8988T (cell line): ENCODE measurements at regions not wholly inside any gene's neighbourhood (a gene's known extent, or its start where the extent isn't known, plus 50 kb on each side); places are given as distances from the start of the nearest gene placed in this dataset.
"Not testable (repeated sequence)": the region's sequence is repeated elsewhere in the genome, so short reads cannot be mapped to it uniquely, and the experiment has no call there.

Experiments
- DNase-seq: peaks from one replicate; pipeline ENCODE4 v3.0.0; 2011

- DNase-seq, result no peak
Measured at GRCh38 chr12:61531195-61531594, 729.0 kb upstream of the USP15 start.

- no peak for DNase-seq
Measured at GRCh38 chr12:61536117-61536516, 724.1 kb upstream of the USP15 start.

- DNase-seq, result no peak
Measured at GRCh38 chr12:61536525-61536924, 723.7 kb upstream of the USP15 start.

GRCh38 chr12:61538951-61539350 is 721.3 kb upstream of the USP15 start:
- DNase-seq, result no peak

GRCh38 chr12:61542551-61542950 is 717.7 kb upstream of the USP15 start:
- DNase-seq, result no peak

- no peak for DNase-seq
Measured at GRCh38 chr12:61546296-61546695, 713.9 kb upstream of the USP15 start.

GRCh38 chr12:61553091-61553490 is 707.1 kb upstream of the USP15 start:
- DNase-seq, result no peak

- no peak for DNase-seq
Measured at GRCh38 chr12:61554268-61555008, 705.8 kb upstream of the USP15 start.

- no peak for DNase-seq
Measured at GRCh38 chr12:61563665-61564450, 696.3 kb upstream of the USP15 start.

- no peak for DNase-seq
Measured at GRCh38 chr12:61564466-61564865, 695.7 kb upstream of the USP15 start.

- no peak for DNase-seq
Measured at GRCh38 chr12:61566183-61566582, 694.0 kb upstream of the USP15 start.

- no peak for DNase-seq
Measured at GRCh38 chr12:61574339-61574738, 685.9 kb upstream of the USP15 start.

- no peak for DNase-seq
Measured at GRCh38 chr12:61584943-61585342, 675.3 kb upstream of the USP15 start.

GRCh38 chr12:61590864-61591263 is 669.3 kb upstream of the USP15 start:
- DNase-seq, result not testable (repeated sequence)

GRCh38 chr12:61610143-61610542 is 650.1 kb upstream of the USP15 start:
- no peak for DNase-seq

GRCh38 chr12:61629702-61630101 is 630.5 kb upstream of the USP15 start:
- DNase-seq, result no peak

GRCh38 chr12:61646639-61647038 is 613.6 kb upstream of the USP15 start:
- DNase-seq, result no peak

- no peak for DNase-seq
Measured at GRCh38 chr12:61647566-61647965, 612.6 kb upstream of the USP15 start.

- no peak for DNase-seq
Measured at GRCh38 chr12:61652265-61652664, 607.9 kb upstream of the USP15 start.

GRCh38 chr12:61654698-61655097 is 605.5 kb upstream of the USP15 start:
- DNase-seq, result no peak

- DNase-seq, result no peak
Measured at GRCh38 chr12:61655241-61655640, 605.0 kb upstream of the USP15 start.

- DNase-seq, result no peak
Measured at GRCh38 chr12:61667676-61668075, 592.5 kb upstream of the USP15 start.

- no peak for DNase-seq
Measured at GRCh38 chr12:61676520-61676919, 583.7 kb upstream of the USP15 start.

GRCh38 chr12:61687407-61687806 is 572.8 kb upstream of the USP15 start:
- no peak for DNase-seq

GRCh38 chr12:61694214-61694613 is 566.0 kb upstream of the USP15 start:
- no peak for DNase-seq
